Hepatocyte (in vitro differentiated cells): ENCODE measurements at regions not wholly inside any gene's neighbourhood (a gene's known extent, or its start where the extent isn't known, plus 50 kb on each side); places are given as distances from the start of the nearest gene placed in this dataset.

ENCODE experiments used
- DNase-seq: peaks from one replicate; pipeline ENCODE4 v3.0.0-alpha.2; 2016; ENCODE audit warnings: low spot score
- H2AFZ ChIP-seq: fragments of 200-600 bp; sonication (generic); 2 replicates; pipeline ENCODE4 v1.6.0; 2016; ENCODE audit warnings: antibody characterized with exemption, mild to moderate bottlenecking
- H3K27ac ChIP-seq: fragments of 200-600 bp; sonication (generic); 2 replicates; pipeline ENCODE4 v1.5.1; 2016; ENCODE audit warnings: mild to moderate bottlenecking
- H3K27me3 ChIP-seq: fragments of 200-600 bp; sonication (generic); 2 replicates; pipeline ENCODE4 v1.6.1; 2016
- H3K36me3 ChIP-seq: fragments of 200-600 bp; sonication (generic); replicated peaks from 2 replicates; pipeline ENCODE4 v1.5.1; 2016; ENCODE audit warnings: low read depth; ENCODE audit not compliant: insufficient read depth
- H3K4me1 ChIP-seq: fragments of 200-600 bp; sonication (generic); 2 replicates; pipeline ENCODE4 v1.5.1; 2016; ENCODE audit warnings: mild to moderate bottlenecking, moderate library complexity; ENCODE audit not compliant: insufficient read depth
- H3K4me2 ChIP-seq: fragments of 200-600 bp; sonication (generic); 2 replicates; pipeline ENCODE4 v1.6.0; 2016
- H3K4me3 ChIP-seq: fragments of 200-600 bp; sonication (generic); 2 replicates; pipeline ENCODE4 v1.5.1; 2016; ENCODE audit warnings: mild to moderate bottlenecking
- H3K79me2 ChIP-seq: fragments of 200-600 bp; sonication (generic); 2 replicates; pipeline ENCODE4 v1.6.0; 2017; ENCODE audit warnings: mild to moderate bottlenecking
- H3K9me2 ChIP-seq: fragments of 200-600 bp; sonication (generic); replicated peaks from 2 replicates; pipeline ENCODE4 v1.6.0; 2017; ENCODE audit warnings: mild to moderate bottlenecking; ENCODE audit not compliant: insufficient read depth
- H3K9me3 ChIP-seq: fragments of 200-600 bp; sonication (generic); 2 replicates; pipeline ENCODE4 v1.5.1; 2016; ENCODE audit warnings: low read depth, mild to moderate bottlenecking
- H4K20me1 ChIP-seq: fragments of 200-600 bp; sonication (generic); 2 replicates; pipeline ENCODE4 v1.6.0; 2016; ENCODE audit warnings: mild to moderate bottlenecking; ENCODE audit not compliant: insufficient read depth, poor library complexity, severe bottlenecking
- CTCF ChIP-seq: fragments of 200-600 bp; sonication (generic); IDR thresholded peaks from 2 replicates; pipeline ENCODE4 v1.5.1; 2016; ENCODE audit warnings: antibody characterized with exemption, mild to moderate bottlenecking; ENCODE audit not compliant: poor library complexity
- EZH2 ChIP-seq: fragments of 200-600 bp; sonication (generic); IDR thresholded peaks from 2 replicates; pipeline ENCODE4 v1.6.1; 2016; ENCODE audit warnings: antibody characterized with exemption, mild to moderate bottlenecking, borderline replicate concordance
- EZH2phosphoT487 ChIP-seq: fragments of 200-600 bp; sonication (generic); IDR thresholded peaks from one replicate; pipeline ENCODE4 v1.6.1; 2018; ENCODE audit warnings: antibody characterized with exemption, mild to moderate bottlenecking, low read depth, moderate library complexity; ENCODE audit not compliant: unreplicated experiment, severe bottlenecking
- WGBS: methylation state at CpG from one replicate; pipeline ENCODE4 v1.1.6; 2016; ENCODE audit warnings: low lambda C conversion rate; ENCODE audit errors: missing lambda C conversion rate; 5-methylcytosine and 5-hydroxymethylcytosine counted together

GRCh38 chr6:133837801-133838349, 51.0 kb upstream of the TCF21 start:
- Histone ChIP-seq H3K27ac (no peak overlapping the region), H3K27me3 (no peaks in the 10 kb centered on the region), H3K4me1 (no peaks in the 10 kb centered on the region), H3K9me2 (no peaks in the 10 kb centered on the region), H3K36me3 (no peaks in the 10 kb centered on the region), H3K79me2 (no peaks in the 10 kb centered on the region), H3K9me3 (no peaks in the 10 kb centered on the region), H4K20me1 (no peaks in the 10 kb centered on the region), H3K4me3 (peak overlapping the region; percentile 33), H2AFZ (peak overlapping the region; percentile 53), H3K4me2 (peak overlapping the region; percentile 74)
- peak; percentile 83 for DNase-seq
- TF ChIP-seq CTCF (peak; percentile 86), EZH2phosphoT487 (no peak), EZH2 (no peak)
- 7% methylated on average over 30 of the region's 30 CpGs for WGBS
